H1 (cell line): ENCODE measurements at regions not wholly inside any gene's neighbourhood (a gene's known extent, or its start where the extent isn't known, plus 50 kb on each side); places are given as distances from the start of the nearest gene placed in this dataset.

Experiments used
- CTCF ChIA-PET: fragments of 300-600 bp; sonication (Branson Sonifier 250); formaldehyde crosslinking; loops from one replicate; lab custom pipeline; 2021; ENCODE audit not compliant: partially characterized antibody; lab: Charles Lee
- POLR2A ChIA-PET: fragments of 300-600 bp; sonication (Branson Sonifier 250); formaldehyde crosslinking; loops from one replicate; lab custom pipeline; 2021; ENCODE audit warnings: inconsistent platforms; ENCODE audit not compliant: partially characterized antibody; lab: Charles Lee
- DNase-seq, 2 experiments: peaks; one replicate each; pipeline versions ENCODE4 v3.0.0 to v3.0.0-alpha.2; 2010 to 2022; ENCODE audit warnings: low spot score in 2 of 2, low read depth in 1 of 2, mixed read lengths in 1 of 2
- FAIRE-seq: peaks from 2 replicates; lab custom pipeline; 2011; peaks lifted over from hg19 to GRCh38; lab: Jason Lieb, UNC
- H2AFZ ChIP-seq: 2 replicates; pipeline ENCODE4 v1.8.1; 2012; ENCODE audit warnings: low read length, inconsistent platforms
- H2AK5ac ChIP-seq: 2 replicates; pipeline ENCODE4 v1.6.1; 2013; ENCODE audit warnings: low read depth, low read length
- H2BK120ac ChIP-seq: replicated peaks from 2 replicates; pipeline ENCODE3; 2013; ENCODE audit warnings: low read depth, low read length, inconsistent platforms
- H2BK12ac ChIP-seq: 2 replicates; pipeline ENCODE4 v1.6.1; 2013; ENCODE audit warnings: low read depth, low read length
- H2BK15ac ChIP-seq: 2 replicates; pipeline ENCODE4 v1.6.1; 2013; ENCODE audit warnings: low read length
- H2BK20ac ChIP-seq: 2 replicates; pipeline ENCODE4 v1.6.1; 2013; ENCODE audit warnings: low read length
- H2BK5ac ChIP-seq: 2 replicates; pipeline ENCODE4 v1.6.1; 2013; ENCODE audit warnings: low read depth, low read length
- H3K14ac ChIP-seq: 2 replicates; pipeline ENCODE4 v1.6.1; 2013; ENCODE audit warnings: inconsistent platforms; ENCODE audit not compliant: insufficient read length
- H3K18ac ChIP-seq: 2 replicates; pipeline ENCODE4 v1.6.1; 2013; ENCODE audit warnings: low read length; ENCODE audit errors: extremely low read depth
- H3K23ac ChIP-seq: 2 replicates; pipeline ENCODE4 v1.6.1; 2013; ENCODE audit warnings: inconsistent platforms; ENCODE audit not compliant: insufficient read length
- H3K23me2 ChIP-seq: 2 replicates; pipeline ENCODE4 v1.6.1; 2013; ENCODE audit warnings: low read depth, low read length
- H3K27ac ChIP-seq: 2 replicates; pipeline ENCODE4 v1.6.1; 2011; ENCODE audit warnings: low read depth, low read length, inconsistent platforms
- H3K27me3 ChIP-seq, 4 experiments: replicated peaks in 1 of 4; 1 replicate in 1 of 4; 2 replicates in 3 of 4; pipeline versions ENCODE4 v1.6.1 to v1.8.1; 2011 to 2013; ENCODE audit warnings: low read length in 3 of 4, mild to moderate bottlenecking in 3 of 4, inconsistent platforms in 2 of 4, mixed read lengths in 2 of 4, moderate library complexity in 1 of 4; ENCODE audit not compliant: control insufficient read depth in 3 of 4, insufficient read depth in 3 of 4; ENCODE audit errors: extremely low read depth in 1 of 4
- H3K36me3 ChIP-seq, 4 experiments: 2 replicates each; pipeline versions ENCODE4 v1.6.1 to v1.8.1; 2011 to 2013; ENCODE audit warnings: mild to moderate bottlenecking in 4 of 4, low read length in 3 of 4, moderate library complexity in 2 of 4, control low read depth in 1 of 4, inconsistent platforms in 1 of 4; ENCODE audit not compliant: insufficient read depth in 4 of 4, control insufficient read depth in 2 of 4
- H3K4ac ChIP-seq: replicated peaks from 2 replicates; pipeline ENCODE3; 2013; ENCODE audit warnings: low read length, low read depth, mixed read lengths, inconsistent platforms; ENCODE audit not compliant: insufficient read length
- H3K4me1 ChIP-seq, 4 experiments: replicated peaks in 1 of 4; 1 replicate in 1 of 4; 2 replicates in 3 of 4; pipeline versions ENCODE4 v1.6.1 to v1.8.1; 2011 to 2013; ENCODE audit warnings: low read length in 3 of 4, inconsistent platforms in 2 of 4, mixed read lengths in 1 of 4; ENCODE audit not compliant: insufficient read depth in 4 of 4, control insufficient read depth in 3 of 4
- H3K4me2 ChIP-seq, 2 experiments: 2 replicates each; pipeline versions ENCODE4 v1.6.1 to v1.8.1; 2011 to 2013; ENCODE audit warnings: low read depth in 2 of 2, low read length in 2 of 2, control low read depth in 1 of 2, inconsistent platforms in 1 of 2, mild to moderate bottlenecking in 1 of 2; ENCODE audit not compliant: insufficient read depth in 1 of 2
- H3K4me3 ChIP-seq, 4 experiments: fragments of 200-600, 300-600 bp in 1 of 4; sonication (generic), shearing (Covaris generic), sonication (Bioruptor Twin) in 1 of 4; 2 replicates each; pipeline versions ENCODE4 v1.5.1 to v1.8.1; 2011 to 2016; ENCODE audit warnings: low read length in 4 of 4, low read depth in 3 of 4, control low read depth in 2 of 4, inconsistent platforms in 2 of 4, mild to moderate bottlenecking in 2 of 4, mixed read lengths in 1 of 4, moderate library complexity in 1 of 4; ENCODE audit not compliant: insufficient read depth in 2 of 4; ENCODE audit errors: extremely low read depth in 1 of 4
- H3K56ac ChIP-seq: replicated peaks from 2 replicates; pipeline ENCODE3; 2013; ENCODE audit warnings: low read depth, mild to moderate bottlenecking, mixed read lengths, low read length, inconsistent platforms; ENCODE audit not compliant: insufficient read length
- H3K79me1 ChIP-seq: 2 replicates; pipeline ENCODE4 v1.6.1; 2013; ENCODE audit warnings: low read depth, low read length, control low read depth
- H3K79me2 ChIP-seq, 2 experiments: 2 replicates each; pipeline versions ENCODE4 v1.6.1 to v1.8.1; 2012 to 2013; ENCODE audit warnings: low read length in 2 of 2, mild to moderate bottlenecking in 2 of 2, inconsistent platforms in 1 of 2; ENCODE audit not compliant: insufficient read depth in 2 of 2, control insufficient read depth in 1 of 2
- H3K9ac ChIP-seq, 4 experiments: replicated peaks in 1 of 4; 1 replicate in 1 of 4; 2 replicates in 3 of 4; pipeline versions ENCODE4 v1.6.1 to v1.8.1; 2011 to 2013; ENCODE audit warnings: low read depth in 3 of 4, low read length in 3 of 4, control low read depth in 2 of 4, mild to moderate bottlenecking in 2 of 4, moderate library complexity in 2 of 4, inconsistent platforms in 1 of 4; ENCODE audit errors: extremely low read depth in 1 of 4
- H3K9me3 ChIP-seq, 2 experiments: 2 replicates each; pipeline versions ENCODE4 v1.6.1 to v1.8.1; 2012 to 2013; ENCODE audit warnings: mild to moderate bottlenecking in 2 of 2, moderate library complexity in 2 of 2, control low read depth in 1 of 2, inconsistent platforms in 1 of 2, low read depth in 1 of 2, low read length in 1 of 2, mixed read lengths in 1 of 2; ENCODE audit not compliant: insufficient read depth in 2 of 2
- H4K20me1 ChIP-seq, 2 experiments: replicated peaks in 1 of 2; 2 replicates each; pipeline versions ENCODE3 to v1.8.1; 2011 to 2013; ENCODE audit warnings: inconsistent platforms in 2 of 2, low read length in 2 of 2, mild to moderate bottlenecking in 1 of 2; ENCODE audit not compliant: insufficient read depth in 2 of 2, control insufficient read depth in 1 of 2
- H4K5ac ChIP-seq: 2 replicates; pipeline ENCODE4 v1.6.1; 2013; ENCODE audit warnings: low read length, low read depth, mixed read lengths, inconsistent platforms; ENCODE audit not compliant: insufficient read length
- H4K8ac ChIP-seq: 2 replicates; pipeline ENCODE4 v1.8.0; 2013; ENCODE audit warnings: mild to moderate bottlenecking, moderate library complexity, low read length, inconsistent platforms; ENCODE audit not compliant: insufficient read depth; ENCODE audit errors: extremely low read depth
- H4K91ac ChIP-seq: replicated peaks from 2 replicates; pipeline ENCODE3; 2013; ENCODE audit warnings: low read length, mixed read lengths, inconsistent platforms; ENCODE audit not compliant: insufficient read length
- BCL11A ChIP-seq, 2 experiments: IDR thresholded peaks; one replicate each; pipeline ENCODE4 v1.6.1; 2011; ENCODE audit warnings: low read depth in 2 of 2, low read length in 2 of 2, mild to moderate bottlenecking in 2 of 2
- BRCA1 ChIP-seq: IDR thresholded peaks from 2 replicates; pipeline ENCODE4 v1.6.1; 2012; ENCODE audit warnings: low read depth, low read length, improper control_type of control experiment
- HDAC2 ChIP-seq, 2 experiments: fragments of 300-600 bp in 1 of 2; sonication (generic) in 1 of 2; IDR thresholded peaks; 2 replicates each; pipeline ENCODE4 v1.6.1; 2011 to 2012; ENCODE audit warnings: low read depth in 2 of 2, low read length in 2 of 2, mild to moderate bottlenecking in 2 of 2, moderate library complexity in 2 of 2, borderline replicate concordance in 1 of 2, inconsistent platforms in 1 of 2
- JUN ChIP-seq: IDR thresholded peaks from 2 replicates; pipeline ENCODE4 v1.6.1; 2011; ENCODE audit warnings: low read depth, mild to moderate bottlenecking, improper control_type of control experiment, low read length
- KDM4A ChIP-seq: IDR thresholded peaks from one replicate; pipeline ENCODE4 v1.7.1; 2012; ENCODE audit warnings: low read depth, mild to moderate bottlenecking, moderate library complexity, low read length, inconsistent platforms; ENCODE audit not compliant: severe bottlenecking
- PHF8 ChIP-seq: fragments of 200-600 bp; sonication (generic); conservative IDR thresholded peaks from 2 replicates; pipeline ENCODE4 v1.7.1; 2012; ENCODE audit warnings: low read depth, mild to moderate bottlenecking, inconsistent platforms, low read length, moderate library complexity
- POLR2A ChIP-seq, 2 experiments: IDR thresholded peaks; 1 replicate in 1 of 2; 2 replicates in 1 of 2; pipeline ENCODE4 v1.6.1; 2011; ENCODE audit warnings: low read depth in 2 of 2, low read length in 2 of 2, mild to moderate bottlenecking in 2 of 2; ENCODE audit errors: control extremely low read depth in 1 of 2
- POU5F1 ChIP-seq: IDR thresholded peaks from 2 replicates; pipeline ENCODE4 v1.6.1; 2011; ENCODE audit warnings: low read depth, mild to moderate bottlenecking, low read length, moderate library complexity
- RBBP5 ChIP-seq: IDR thresholded peaks from 2 replicates; pipeline ENCODE4 v1.7.1; 2012; ENCODE audit warnings: low read depth, mild to moderate bottlenecking, inconsistent platforms, low read length, moderate library complexity, borderline replicate concordance
- SIX5 ChIP-seq: IDR thresholded peaks from 2 replicates; pipeline ENCODE4 v1.6.1; 2011; ENCODE audit warnings: mild to moderate bottlenecking, low read depth, low read length
- SRF ChIP-seq: IDR thresholded peaks from 2 replicates; pipeline ENCODE4 v1.6.1; 2011; ENCODE audit warnings: mild to moderate bottlenecking, low read depth, low read length, moderate library complexity
- TF ChIP-seq, protein P1 (sequence below): IDR thresholded peaks from 2 replicates; pipeline ENCODE4 v1.6.1; 2012; ENCODE audit warnings: inconsistent platforms
- TF ChIP-seq, protein P2 (sequence below), 3 experiments: IDR thresholded peaks; 1 replicate in 2 of 3; 2 replicates in 1 of 3; pipeline versions ENCODE4 v1.5.1 to v1.6.1; 2011; ENCODE audit warnings: low read length in 3 of 3, mild to moderate bottlenecking in 3 of 3, inconsistent platforms in 2 of 3, low read depth in 1 of 3, moderate library complexity in 1 of 3; ENCODE audit not compliant: insufficient read depth in 1 of 3; ENCODE audit errors: control extremely low read depth in 1 of 3

DNA sequence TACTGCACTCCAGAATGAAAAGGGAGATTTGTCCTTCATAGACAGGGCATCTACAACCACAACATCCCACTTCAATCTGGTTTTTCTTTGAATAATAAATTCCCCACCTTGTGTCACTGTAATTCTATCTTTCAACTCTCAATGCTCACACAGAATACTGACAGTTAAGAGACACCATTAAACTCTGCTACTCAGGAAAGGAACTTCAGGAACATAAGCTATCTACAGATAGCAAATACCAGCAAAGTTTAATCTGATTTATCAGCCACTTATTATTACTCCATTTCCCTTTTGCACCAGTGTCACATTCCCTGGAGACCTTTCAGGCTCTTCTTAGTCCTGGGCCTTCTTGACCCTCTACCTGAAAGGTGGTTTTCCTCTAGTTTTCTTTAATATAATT, 152.0 kb upstream of the LPP start:
- POLR2A ChIA-PET, result no interaction called here
- no peak overlapping the region for H3K18ac ChIP-seq
- no peak for TF ChIP-seq POLR2A (IDR thresholded peaks at IDR 0.05; ENCODE audit: control extremely low read depth in 1 of 2, low read depth in 2 of 2, low read length in 2 of 2)
- TF ChIP-seq JUN, result no peak
- no peak for TF ChIP-seq PHF8
- no peak for TF ChIP-seq KDM4A
- TF ChIP-seq RBBP5, result no peak
- no peak for TF ChIP-seq POU5F1
- TF ChIP-seq HDAC2 (IDR thresholded peaks at IDR 0.05; ENCODE audit: borderline replicate concordance in 1 of 2, low read depth in 2 of 2, low read length in 2 of 2), result no peak
- TF ChIP-seq SRF, result no peak
- TF ChIP-seq, protein P1, sequence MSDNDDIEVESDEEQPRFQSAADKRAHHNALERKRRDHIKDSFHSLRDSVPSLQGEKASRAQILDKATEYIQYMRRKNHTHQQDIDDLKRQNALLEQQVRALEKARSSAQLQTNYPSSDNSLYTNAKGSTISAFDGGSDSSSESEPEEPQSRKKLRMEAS, result no peak
- TF ChIP-seq BRCA1, result no peak
- TF ChIP-seq, protein P2, sequence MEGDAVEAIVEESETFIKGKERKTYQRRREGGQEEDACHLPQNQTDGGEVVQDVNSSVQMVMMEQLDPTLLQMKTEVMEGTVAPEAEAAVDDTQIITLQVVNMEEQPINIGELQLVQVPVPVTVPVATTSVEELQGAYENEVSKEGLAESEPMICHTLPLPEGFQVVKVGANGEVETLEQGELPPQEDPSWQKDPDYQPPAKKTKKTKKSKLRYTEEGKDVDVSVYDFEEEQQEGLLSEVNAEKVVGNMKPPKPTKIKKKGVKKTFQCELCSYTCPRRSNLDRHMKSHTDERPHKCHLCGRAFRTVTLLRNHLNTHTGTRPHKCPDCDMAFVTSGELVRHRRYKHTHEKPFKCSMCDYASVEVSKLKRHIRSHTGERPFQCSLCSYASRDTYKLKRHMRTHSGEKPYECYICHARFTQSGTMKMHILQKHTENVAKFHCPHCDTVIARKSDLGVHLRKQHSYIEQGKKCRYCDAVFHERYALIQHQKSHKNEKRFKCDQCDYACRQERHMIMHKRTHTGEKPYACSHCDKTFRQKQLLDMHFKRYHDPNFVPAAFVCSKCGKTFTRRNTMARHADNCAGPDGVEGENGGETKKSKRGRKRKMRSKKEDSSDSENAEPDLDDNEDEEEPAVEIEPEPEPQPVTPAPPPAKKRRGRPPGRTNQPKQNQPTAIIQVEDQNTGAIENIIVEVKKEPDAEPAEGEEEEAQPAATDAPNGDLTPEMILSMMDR (IDR thresholded peaks at IDR 0.05; ENCODE audit: control extremely low read depth in 1 of 3, insufficient read depth in 1 of 3, low read depth in 1 of 3, low read length in 3 of 3), result no peak
- no peak for TF ChIP-seq SIX5
- no peak for TF ChIP-seq BCL11A (IDR thresholded peaks at IDR 0.05; ENCODE audit: low read depth in 2 of 2, low read length in 2 of 2)

More for the DNA sequence above, 152.0 kb upstream of the LPP start:
- H2BK5ac ChIP-seq, result no peak overlapping the region
- no peak overlapping the region for H3K23ac ChIP-seq
- CTCF ChIA-PET, result interaction anchor here (1.0 kb wide), 1 partner anchor 114 kb away, joined by 3 read pairs; no protein-coding TSS in a partner anchor
- H4K20me1 ChIP-seq, result no peaks in the 10 kb centered on the region
- peaks cover 0 to 17% (median 3%) of the 10 kb centered on the region in 4 experiments; a peak in 4 of 7 replicates for H3K4me1 ChIP-seq
- H2BK12ac ChIP-seq, result no peak overlapping the region
- H3K4ac ChIP-seq, result no peak overlapping the region
- no peaks in the 10 kb centered on the region for H3K79me1 ChIP-seq
- DNase-seq, result no peak
- no peaks in the 10 kb centered on the region; a peak in 1 of 8 replicates for H3K36me3 ChIP-seq
- H4K5ac ChIP-seq, result no peak overlapping the region
- no peak overlapping the region for H2BK120ac ChIP-seq
- no peak overlapping the region for H2BK15ac ChIP-seq
- H3K27ac ChIP-seq, result no peak overlapping the region
- H3K79me2 ChIP-seq, result no peaks in the 10 kb centered on the region
- no peak overlapping the region for H3K56ac ChIP-seq
- no peak overlapping the region for H3K4me2 ChIP-seq
- H4K8ac ChIP-seq, result no peak overlapping the region
- H3K4me3 ChIP-seq, result no peak overlapping the region
- H2BK20ac ChIP-seq, result no peak overlapping the region
- no peak for FAIRE-seq
- no peak overlapping the region for H3K9ac ChIP-seq
- H3K9me3 ChIP-seq, result no peaks in the 10 kb centered on the region
- H3K23me2 ChIP-seq, result no peaks in the 10 kb centered on the region
- H2AK5ac ChIP-seq, result no peak overlapping the region
- H3K14ac ChIP-seq, result no peak overlapping the region
- H4K91ac ChIP-seq, result no peak overlapping the region
- H2AFZ ChIP-seq, result no peak overlapping the region
- no peaks in the 10 kb centered on the region for H3K27me3 ChIP-seq
